Coronary artery (tissue), 2 donors: ENCODE measurements at regions not wholly inside any gene's neighbourhood (a gene's known extent, or its start where the extent isn't known, plus 50 kb on each side); places are given as distances from the start of the nearest gene placed in this dataset.
"Not testable (repeated sequence)": the region's sequence is repeated elsewhere in the genome, so short reads cannot be mapped to it uniquely, and the experiment has no call there.

Experiments used
- DNase-seq: peaks from one replicate; pipeline ENCODE4 v3.0.0-alpha.2; 2017; ENCODE audit warnings: low spot score
- H3K27ac ChIP-seq, 2 donors: fragments of 200-600 bp; sonication (generic); one replicate each; pipeline ENCODE4 v1.5.1; 2016 to 2019
- H3K4me3 ChIP-seq: fragments of 200-600 bp; sonication (generic); 2 replicates; pipeline ENCODE4 v1.5.1; 2016; ENCODE audit warnings: mild to moderate bottlenecking, moderate library complexity
- CTCF ChIP-seq: fragments of 200-600 bp; sonication (generic); IDR thresholded peaks from one replicate; pipeline ENCODE4 v1.5.1; 2019; ENCODE audit warnings: antibody characterized with exemption

- DNase-seq, H3K27ac ChIP-seq, H3K4me3 ChIP-seq: not testable (repeated sequence)
Measured at GRCh38 chr22:11318633-11319032, 4209.4 kb upstream of the OR11H1 start.

DNA sequence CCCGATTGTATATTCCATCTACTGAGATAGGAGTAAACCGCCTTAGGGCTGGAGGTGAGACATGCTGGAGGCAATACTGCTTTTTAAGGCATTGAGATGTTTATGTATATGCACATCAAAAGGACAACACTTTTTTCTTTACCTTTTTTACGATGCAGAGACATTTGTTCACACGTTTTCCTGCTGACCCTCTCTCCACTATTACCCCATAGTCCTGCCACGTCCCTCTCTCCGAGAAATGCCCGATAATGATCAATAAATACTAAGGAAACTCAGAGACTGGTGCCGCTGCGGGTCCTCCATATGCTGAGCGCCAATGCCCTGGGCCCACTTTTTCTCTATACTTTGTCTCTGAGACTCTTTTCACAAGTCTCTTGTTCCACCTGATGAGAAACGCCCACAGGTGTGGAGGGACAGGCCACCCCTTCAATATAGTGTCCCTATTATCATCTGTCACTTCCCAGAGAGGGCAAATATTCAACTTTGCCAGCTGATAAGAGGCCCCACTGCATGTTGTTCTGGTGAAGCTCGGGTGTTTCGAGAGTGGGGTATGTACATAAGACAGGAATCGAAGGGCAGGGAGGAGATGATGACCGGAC lies 4203.5 kb upstream of the OR11H1 start:
- not testable (repeated sequence) for H3K4me3 ChIP-seq, DNase-seq, H3K27ac ChIP-seq

- no peak for TF ChIP-seq CTCF
- no peak overlapping the region for H3K4me3 ChIP-seq
- H3K27ac ChIP-seq: no peak overlapping the region
- DNase-seq: no peak
Measured at GRCh38 chr22:11325767-11326166, 4202.2 kb upstream of the OR11H1 start.

DNA sequence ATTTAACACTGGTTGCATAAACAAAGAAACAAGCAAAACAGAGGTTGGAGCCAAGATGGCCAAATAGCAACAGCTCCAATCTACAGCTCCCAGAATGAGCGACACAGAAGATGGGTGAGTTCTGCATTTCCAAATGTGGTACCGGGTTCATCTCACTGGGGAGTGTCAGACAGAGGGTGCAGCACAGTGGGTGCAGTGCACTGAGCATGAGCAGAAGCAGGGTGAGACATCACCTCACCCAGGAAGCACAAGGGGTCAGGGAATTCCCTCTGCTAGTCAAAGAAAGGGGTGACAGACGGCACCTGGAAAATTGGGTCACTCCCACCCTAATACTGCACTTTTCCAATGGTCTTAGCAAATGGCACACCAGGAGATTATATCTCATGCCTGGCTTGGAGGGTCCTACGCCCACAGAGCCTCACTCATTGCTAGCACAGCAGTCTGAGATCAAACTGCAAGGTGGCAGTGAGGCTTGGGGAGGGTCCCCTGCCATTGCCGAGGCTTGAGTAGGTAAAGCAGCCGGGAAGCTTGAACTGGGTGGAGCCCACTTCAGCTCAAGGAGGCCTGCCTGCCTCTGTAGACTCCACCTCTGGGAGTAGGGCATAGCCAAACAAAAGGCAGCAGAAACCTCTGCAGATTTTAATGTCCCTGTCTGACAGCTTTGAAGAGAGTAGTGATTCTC lies 4186.5 kb upstream of the OR11H1 start:
- H3K4me3 ChIP-seq, H3K27ac ChIP-seq, DNase-seq: not testable (repeated sequence)

DNA sequence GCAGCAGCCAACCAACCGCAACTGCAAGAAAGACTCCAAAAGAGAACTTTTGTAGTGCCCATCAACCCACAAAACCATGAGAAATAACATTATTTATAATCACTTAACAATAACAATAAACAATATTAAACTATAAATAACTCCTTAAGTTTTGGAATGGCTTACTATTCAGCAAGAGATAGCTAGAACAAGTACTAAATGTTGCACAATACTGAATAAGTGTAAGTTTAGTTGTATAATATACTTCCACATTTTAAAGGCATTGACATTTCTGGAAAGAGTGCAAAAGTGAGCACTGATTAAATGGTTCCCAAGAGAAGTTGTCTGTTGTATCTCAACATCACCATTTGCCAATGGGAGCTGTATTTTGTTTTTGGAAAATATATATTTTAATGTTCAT lies 4176.8 kb upstream of the OR11H1 start:
- not testable (repeated sequence) for DNase-seq, H3K4me3 ChIP-seq, H3K27ac ChIP-seq

- DNase-seq, H3K27ac ChIP-seq, H3K4me3 ChIP-seq: not testable (repeated sequence)
Measured at GRCh38 chr22:11352287-11352686, 4175.7 kb upstream of the OR11H1 start.

DNA sequence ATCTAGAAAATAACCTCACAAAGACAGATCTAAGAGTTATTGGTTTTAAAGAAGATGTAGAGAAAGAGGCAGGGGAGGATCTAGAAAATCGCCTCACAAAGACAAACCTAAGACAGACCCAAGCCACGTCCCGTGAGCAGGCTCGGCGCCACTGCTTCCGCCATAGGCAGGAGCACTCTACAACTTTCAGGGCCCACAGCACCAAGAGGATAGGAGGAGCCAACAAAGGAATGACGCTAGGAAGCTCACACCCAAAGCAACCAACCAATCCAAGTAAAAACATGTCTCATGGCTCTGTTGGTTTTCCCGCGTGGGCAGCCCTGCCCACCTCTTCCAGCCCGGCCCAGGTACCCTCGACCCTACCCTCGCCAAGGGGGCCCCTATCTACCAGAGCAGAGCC lies 4167.4 kb upstream of the OR11H1 start:
- H3K4me3 ChIP-seq: no peak overlapping the region
- H3K27ac ChIP-seq: no peak overlapping the region
- TF ChIP-seq CTCF: no peak
- DNase-seq: no peak

GRCh38 chr22:11361496-11361895 lies 4166.5 kb upstream of the OR11H1 start:
- DNase-seq, H3K27ac ChIP-seq, H3K4me3 ChIP-seq: not testable (repeated sequence)

DNA sequence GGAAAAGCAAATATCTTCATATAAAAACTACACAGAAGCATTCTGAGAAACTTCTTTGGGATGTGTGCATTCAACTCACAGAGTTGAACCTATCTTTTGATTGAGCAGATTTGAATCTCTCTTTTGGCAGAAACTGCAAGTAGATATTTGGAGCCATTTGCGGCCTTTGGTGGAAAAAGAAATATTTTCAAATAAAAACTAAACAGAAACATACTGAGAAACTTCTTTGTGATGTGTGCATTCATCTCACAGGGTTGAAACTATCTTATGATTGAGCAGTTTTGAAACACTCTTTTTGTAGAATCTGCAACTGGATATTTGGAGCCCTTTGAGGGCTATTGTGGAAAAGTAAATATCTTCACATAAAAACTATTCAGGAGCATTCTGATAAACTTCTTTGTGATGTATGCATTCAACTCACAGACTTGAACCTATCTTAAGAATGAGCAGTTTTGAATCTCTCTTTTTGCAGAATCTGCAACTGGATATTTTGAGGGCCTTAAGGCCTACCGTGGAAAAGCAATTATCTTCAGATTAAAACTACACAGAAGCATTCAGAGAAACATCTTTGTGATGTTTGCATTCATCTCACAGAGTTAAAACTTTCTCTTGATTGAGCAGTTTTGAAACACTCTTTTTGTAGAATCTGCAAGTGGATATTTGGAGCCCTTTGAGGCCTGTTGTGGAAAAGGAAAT lies 4158.2 kb upstream of the OR11H1 start:
- H3K4me3 ChIP-seq, DNase-seq, H3K27ac ChIP-seq: not testable (repeated sequence)

DNA sequence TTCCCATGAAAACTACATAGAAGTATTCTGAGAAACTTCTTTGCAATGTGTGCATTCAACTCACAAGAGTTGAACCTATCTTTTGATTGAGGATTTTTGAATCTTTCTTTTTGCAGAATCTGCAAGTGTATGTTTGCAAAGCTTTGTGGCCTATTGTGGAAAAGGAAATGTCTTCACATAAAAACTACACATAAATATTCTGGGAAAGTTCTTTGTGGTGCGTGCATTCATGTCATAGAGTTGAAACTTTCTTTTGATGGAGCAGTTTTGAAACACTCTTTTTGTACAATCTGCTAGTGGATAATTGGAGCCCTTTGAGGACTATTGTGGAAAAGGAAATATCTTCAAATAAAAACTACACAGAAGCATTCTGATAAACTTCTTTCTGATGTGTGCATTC lies 4157.7 kb upstream of the OR11H1 start:
- not testable (repeated sequence) for H3K27ac ChIP-seq, DNase-seq, H3K4me3 ChIP-seq
